Activated T-cell treated with anti-CD3 and anti-CD28 coated beads, Interleukin-2, amount 50 U/mL, for 4 hours (primary cell): ENCODE measurements at regions not wholly inside any gene's neighbourhood (a gene's known extent, or its start where the extent isn't known, plus 50 kb on each side); places are given as distances from the start of the nearest gene placed in this dataset.

ENCODE experiments used
- ATAC-seq, 2 donors: fragments of 200-7000 bp; cut with Tn5 transposase; one replicate each; pipeline ENCODE4 v1.10.0; 2021
- DNase-seq: peaks from one replicate; pipeline ENCODE4 v3.0.0-alpha.2; 2020
- H3K27me3 Mint-ChIP-seq: one replicate; pipeline ENCODE4 v1.8.0; 2021; ENCODE audit warnings: low read depth, mixed read lengths
- H3K36me3 Mint-ChIP-seq: one replicate; pipeline ENCODE4 v1.8.0; 2022; ENCODE audit warnings: mixed read lengths; ENCODE audit not compliant: insufficient read depth
- H3K4me1 Mint-ChIP-seq: one replicate; pipeline ENCODE4 v1.8.0; 2021; ENCODE audit warnings: low read depth, mixed read lengths
- H3K4me3 Mint-ChIP-seq: one replicate; pipeline ENCODE4 v1.8.0; 2021; ENCODE audit warnings: mild to moderate bottlenecking, moderate library complexity, mixed read lengths
- H3K9me3 Mint-ChIP-seq: one replicate; pipeline ENCODE4 v1.8.0; 2021; ENCODE audit warnings: mixed read lengths

- no peaks in the 10 kb centered on the region for H3K36me3 Mint-ChIP-seq
- DNase-seq (no peak), ATAC-seq (no peak)
- H3K9me3 Mint-ChIP-seq: peaks cover 9% of the 10 kb centered on the region
- H3K4me3 Mint-ChIP-seq: no peak overlapping the region
- H3K27me3 Mint-ChIP-seq: peaks cover 3% of the 10 kb centered on the region
- no peaks in the 10 kb centered on the region for H3K4me1 Mint-ChIP-seq
These were observed 172.1 kb downstream of the SNX18 start for GRCh38 chr5:54689411-54690251.

- DNase-seq (no peak), ATAC-seq (no peak)
- H3K9me3 Mint-ChIP-seq: peaks cover 4% of the 10 kb centered on the region
- peaks cover 6% of the 10 kb centered on the region for H3K4me1 Mint-ChIP-seq
- no peak overlapping the region for H3K4me3 Mint-ChIP-seq
- no peaks in the 10 kb centered on the region for H3K36me3 Mint-ChIP-seq
- no peaks in the 10 kb centered on the region for H3K27me3 Mint-ChIP-seq
These were observed 163.4 kb downstream of the SNX18 start for GRCh38 chr5:54680998-54681397.

GRCh38 chr5:54679686-54680085 is 162.1 kb downstream of the SNX18 start:
- DNase-seq: no peak
- Mint-ChIP-seq H3K36me3 (no peaks in the 10 kb centered on the region), H3K27me3 (no peaks in the 10 kb centered on the region), H3K4me1 (peaks cover 15% of the 10 kb centered on the region), H3K4me3 (no peak overlapping the region), H3K9me3 (peaks cover 4% of the 10 kb centered on the region)
- ATAC-seq: no peak

- no peak for DNase-seq
- no peak overlapping the region for H3K4me3 Mint-ChIP-seq
- H3K4me1 Mint-ChIP-seq: peaks cover 25% of the 10 kb centered on the region
- H3K36me3 Mint-ChIP-seq: no peaks in the 10 kb centered on the region
- ATAC-seq: no peak
- peaks cover 4% of the 10 kb centered on the region for H3K9me3 Mint-ChIP-seq
- H3K27me3 Mint-ChIP-seq: no peaks in the 10 kb centered on the region
These were observed 161.2 kb downstream of the SNX18 start for GRCh38 chr5:54678737-54679136.

GRCh38 chr5:54676481-54677340 is 159.2 kb downstream of the SNX18 start:
- Mint-ChIP-seq H3K36me3 (no peaks in the 10 kb centered on the region), H3K27me3 (no peaks in the 10 kb centered on the region), H3K4me3 (no peak overlapping the region), H3K9me3 (no peaks in the 10 kb centered on the region), H3K4me1 (peaks cover 38% of the 10 kb centered on the region)
- ATAC-seq (no peak), DNase-seq (no peak)

GRCh38 chr5:54673523-54674225 is 156.1 kb downstream of the SNX18 start:
- peak; percentile 66 to 75 for ATAC-seq
- Mint-ChIP-seq H3K4me3 (no peak overlapping the region), H3K4me1 (peaks cover 59% of the 10 kb centered on the region)

GRCh38 chr5:54672871-54673270 is 155.3 kb downstream of the SNX18 start:
- Mint-ChIP-seq H3K4me3 (no peak overlapping the region), H3K36me3 (no peaks in the 10 kb centered on the region), H3K9me3 (peaks cover 9% of the 10 kb centered on the region), H3K4me1 (peaks cover 59% of the 10 kb centered on the region), H3K27me3 (no peaks in the 10 kb centered on the region)
- DNase-seq (no peak), ATAC-seq (no peak)

More at GRCh38 chr5:54673523-54674225, 156.1 kb downstream of the SNX18 start:
- peak; percentile 4 for DNase-seq
- Mint-ChIP-seq H3K36me3 (no peaks in the 10 kb centered on the region), H3K27me3 (no peaks in the 10 kb centered on the region), H3K9me3 (peaks cover 1% of the 10 kb centered on the region)

GRCh38 chr5:54671681-54672080 is 154.1 kb downstream of the SNX18 start:
- peaks cover 9% of the 10 kb centered on the region for H3K9me3 Mint-ChIP-seq
- H3K4me1 Mint-ChIP-seq: peaks cover 58% of the 10 kb centered on the region
- ATAC-seq: no peak
- H3K36me3 Mint-ChIP-seq: no peaks in the 10 kb centered on the region
- no peak overlapping the region for H3K4me3 Mint-ChIP-seq
- DNase-seq: no peak
- H3K27me3 Mint-ChIP-seq: no peaks in the 10 kb centered on the region

GRCh38 chr5:54671111-54671531 is 153.6 kb downstream of the SNX18 start:
- peaks cover 53% of the 10 kb centered on the region for H3K4me1 Mint-ChIP-seq

GRCh38 chr5:54670281-54670680 is 152.7 kb downstream of the SNX18 start:
- Mint-ChIP-seq H3K36me3 (no peaks in the 10 kb centered on the region), H3K4me1 (peaks cover 49% of the 10 kb centered on the region), H3K9me3 (peaks cover 9% of the 10 kb centered on the region), H3K4me3 (no peak overlapping the region), H3K27me3 (no peaks in the 10 kb centered on the region)
- DNase-seq (no peak), ATAC-seq (no peak)

More at GRCh38 chr5:54671111-54671531, 153.6 kb downstream of the SNX18 start:
- ATAC-seq: no peak
- H3K36me3 Mint-ChIP-seq: no peaks in the 10 kb centered on the region
- no peak overlapping the region for H3K4me3 Mint-ChIP-seq
- no peak for DNase-seq
- H3K9me3 Mint-ChIP-seq: peaks cover 9% of the 10 kb centered on the region
- no peaks in the 10 kb centered on the region for H3K27me3 Mint-ChIP-seq

- Mint-ChIP-seq H3K4me1 (peaks cover 45% of the 10 kb centered on the region), H3K4me3 (no peak overlapping the region), H3K36me3 (no peaks in the 10 kb centered on the region), H3K9me3 (peaks cover 9% of the 10 kb centered on the region), H3K27me3 (no peaks in the 10 kb centered on the region)
- no peak for DNase-seq
- no peak for ATAC-seq
These were observed 152.3 kb downstream of the SNX18 start for GRCh38 chr5:54669845-54670244.

- Mint-ChIP-seq H3K36me3 (no peaks in the 10 kb centered on the region), H3K27me3 (no peaks in the 10 kb centered on the region), H3K4me3 (no peak overlapping the region), H3K4me1 (peaks cover 39% of the 10 kb centered on the region), H3K9me3 (peaks cover 9% of the 10 kb centered on the region)
- DNase-seq: no peak
- no peak for ATAC-seq
These were observed 151.7 kb downstream of the SNX18 start for GRCh38 chr5:54669285-54669684.

GRCh38 chr5:54668096-54668495 is 150.5 kb downstream of the SNX18 start:
- H3K36me3 Mint-ChIP-seq: no peaks in the 10 kb centered on the region
- H3K4me3 Mint-ChIP-seq: no peak overlapping the region
- no peaks in the 10 kb centered on the region for H3K27me3 Mint-ChIP-seq
- no peak for ATAC-seq
- peaks cover 9% of the 10 kb centered on the region for H3K9me3 Mint-ChIP-seq
- peaks cover 27% of the 10 kb centered on the region for H3K4me1 Mint-ChIP-seq
- no peak for DNase-seq

- ATAC-seq: no peak
- Mint-ChIP-seq H3K36me3 (no peaks in the 10 kb centered on the region), H3K9me3 (peaks cover 9% of the 10 kb centered on the region), H3K4me1 (peaks cover 21% of the 10 kb centered on the region), H3K4me3 (no peak overlapping the region), H3K27me3 (no peaks in the 10 kb centered on the region)
- DNase-seq: no peak
These were observed 149.6 kb downstream of the SNX18 start for GRCh38 chr5:54667136-54667535.
